Gastrocnemius medialis (tissue), 4 donors: ENCODE measurements at regions not wholly inside any gene's neighbourhood (a gene's known extent, or its start where the extent isn't known, plus 50 kb on each side); places are given as distances from the start of the nearest gene placed in this dataset.

Source experiments
- POLR2A ChIP-seq, 2 donors: fragments of 450-650 bp; IDR thresholded peaks; one replicate each; pipeline ENCODE4 v1.6.1; 2017; ENCODE audit warnings: antibody characterized with exemption in 2 of 2, mild to moderate bottlenecking in 2 of 2, moderate library complexity in 2 of 2
- TF ChIP-seq, protein P1 (sequence below), 5 experiments: fragments of 450-650 bp in 3 of 5; fragments of 200-600 bp in 2 of 5; sonication (generic) in 2 of 5; IDR thresholded peaks in 4 of 5; conservative IDR thresholded peaks in 1 of 5; 1 replicate in 4 of 5; 2 replicates in 1 of 5; pipeline ENCODE4 v1.5.1; 2016 to 2019; ENCODE audit warnings: antibody characterized with exemption in 5 of 5, mild to moderate bottlenecking in 3 of 5, moderate library complexity in 3 of 5

- TF ChIP-seq, protein P1, sequence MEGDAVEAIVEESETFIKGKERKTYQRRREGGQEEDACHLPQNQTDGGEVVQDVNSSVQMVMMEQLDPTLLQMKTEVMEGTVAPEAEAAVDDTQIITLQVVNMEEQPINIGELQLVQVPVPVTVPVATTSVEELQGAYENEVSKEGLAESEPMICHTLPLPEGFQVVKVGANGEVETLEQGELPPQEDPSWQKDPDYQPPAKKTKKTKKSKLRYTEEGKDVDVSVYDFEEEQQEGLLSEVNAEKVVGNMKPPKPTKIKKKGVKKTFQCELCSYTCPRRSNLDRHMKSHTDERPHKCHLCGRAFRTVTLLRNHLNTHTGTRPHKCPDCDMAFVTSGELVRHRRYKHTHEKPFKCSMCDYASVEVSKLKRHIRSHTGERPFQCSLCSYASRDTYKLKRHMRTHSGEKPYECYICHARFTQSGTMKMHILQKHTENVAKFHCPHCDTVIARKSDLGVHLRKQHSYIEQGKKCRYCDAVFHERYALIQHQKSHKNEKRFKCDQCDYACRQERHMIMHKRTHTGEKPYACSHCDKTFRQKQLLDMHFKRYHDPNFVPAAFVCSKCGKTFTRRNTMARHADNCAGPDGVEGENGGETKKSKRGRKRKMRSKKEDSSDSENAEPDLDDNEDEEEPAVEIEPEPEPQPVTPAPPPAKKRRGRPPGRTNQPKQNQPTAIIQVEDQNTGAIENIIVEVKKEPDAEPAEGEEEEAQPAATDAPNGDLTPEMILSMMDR (IDR thresholded peaks at IDR 0.05 in 4 of 5, conservative IDR thresholded peaks at IDR 0.05 in 1 of 5), result no peak
- no peak for TF ChIP-seq POLR2A (IDR thresholded peaks at IDR 0.05)
These were observed 179.8 kb downstream of the ENC1 start for GRCh38 chr5:74460694-74461093.
